Stimulated activated CD4-positive, alpha-beta T cell treated with anti-CD3 and anti-CD28 coated beads, Interleukin-1b, Interleukin-23, amount 100 ng/mL, for 48 hours (primary cell): ENCODE measurements at regions not wholly inside any gene's neighbourhood (a gene's known extent, or its start where the extent isn't known, plus 50 kb on each side); places are given as distances from the start of the nearest gene placed in this dataset.

Experiments
- DNase-seq: peaks from one replicate; pipeline ENCODE4 v3.0.0-alpha.2; 2020

- DNase-seq: no peak
These were observed 138.5 kb downstream of the WSCD1 start for GRCh38 chr17:6208608-6209180.

- DNase-seq: no peak
These were observed 135.3 kb downstream of the WSCD1 start for GRCh38 chr17:6205525-6205924.

DNA sequence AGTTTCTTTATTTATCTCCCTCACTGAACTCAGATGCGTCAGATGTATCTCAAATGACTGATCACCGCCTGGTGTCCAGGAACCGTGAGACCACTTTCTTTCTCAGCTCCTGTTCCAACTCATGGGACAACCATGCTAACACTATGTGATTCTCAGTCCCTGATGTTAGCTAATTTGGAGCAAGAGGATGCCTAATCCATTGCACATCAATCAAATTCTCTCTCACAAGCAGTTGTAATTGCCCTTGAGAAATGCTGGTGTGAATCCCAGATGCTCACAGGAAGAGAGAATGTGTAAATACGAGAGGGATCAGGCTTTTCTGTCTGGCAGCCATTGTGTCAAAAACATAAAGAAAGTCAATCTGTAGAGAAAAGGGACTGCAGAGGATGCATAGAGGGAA, 134.9 kb downstream of the WSCD1 start:
- no peak for DNase-seq

DNA sequence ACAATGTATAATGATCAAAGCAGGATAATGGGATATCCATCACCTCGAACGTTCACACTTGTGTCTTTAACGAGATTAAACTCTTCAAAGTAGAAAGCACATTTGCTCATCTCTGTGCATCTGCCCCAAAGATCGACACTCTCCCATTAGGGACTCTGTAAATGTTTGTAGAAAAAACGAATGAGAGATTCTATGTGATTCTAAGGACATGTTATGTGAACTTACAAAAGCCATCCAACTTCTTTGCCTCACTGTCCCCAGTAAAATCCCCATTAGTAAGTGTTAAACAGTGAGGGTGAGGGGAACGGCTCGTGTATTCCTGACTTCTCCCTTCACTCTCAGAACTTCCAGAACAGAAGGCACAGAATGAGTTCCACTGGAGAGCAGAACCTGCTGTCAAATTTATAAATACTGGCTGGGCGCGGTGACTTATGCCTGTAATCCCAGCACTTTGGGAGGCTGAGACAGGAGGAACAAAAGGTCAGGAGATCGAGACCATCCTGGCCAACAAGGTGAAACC, 134.1 kb downstream of the WSCD1 start:
- no peak for DNase-seq

GRCh38 chr17:6196355-6196754, 126.2 kb downstream of the WSCD1 start:
- DNase-seq: no peak

DNA sequence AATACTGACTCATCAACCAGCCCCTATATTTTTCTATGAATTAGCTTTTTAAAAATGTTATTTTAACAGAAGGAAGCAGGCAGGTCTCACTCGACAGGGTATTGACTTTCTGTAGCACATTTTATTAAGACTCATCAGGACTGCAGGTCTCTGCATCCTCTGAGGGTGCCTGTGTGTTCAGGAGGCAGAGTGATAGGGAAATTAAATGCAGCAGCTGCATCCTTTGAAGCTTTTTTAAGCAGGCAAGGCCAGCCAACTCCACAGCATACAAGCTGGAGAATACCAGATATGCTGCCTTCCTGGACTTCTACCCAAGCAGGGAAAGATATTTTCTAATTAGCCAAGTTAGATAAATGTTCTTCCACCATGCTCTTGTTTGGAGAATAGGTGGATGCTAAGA, 124.9 kb downstream of the WSCD1 start:
- DNase-seq: no peak

DNA sequence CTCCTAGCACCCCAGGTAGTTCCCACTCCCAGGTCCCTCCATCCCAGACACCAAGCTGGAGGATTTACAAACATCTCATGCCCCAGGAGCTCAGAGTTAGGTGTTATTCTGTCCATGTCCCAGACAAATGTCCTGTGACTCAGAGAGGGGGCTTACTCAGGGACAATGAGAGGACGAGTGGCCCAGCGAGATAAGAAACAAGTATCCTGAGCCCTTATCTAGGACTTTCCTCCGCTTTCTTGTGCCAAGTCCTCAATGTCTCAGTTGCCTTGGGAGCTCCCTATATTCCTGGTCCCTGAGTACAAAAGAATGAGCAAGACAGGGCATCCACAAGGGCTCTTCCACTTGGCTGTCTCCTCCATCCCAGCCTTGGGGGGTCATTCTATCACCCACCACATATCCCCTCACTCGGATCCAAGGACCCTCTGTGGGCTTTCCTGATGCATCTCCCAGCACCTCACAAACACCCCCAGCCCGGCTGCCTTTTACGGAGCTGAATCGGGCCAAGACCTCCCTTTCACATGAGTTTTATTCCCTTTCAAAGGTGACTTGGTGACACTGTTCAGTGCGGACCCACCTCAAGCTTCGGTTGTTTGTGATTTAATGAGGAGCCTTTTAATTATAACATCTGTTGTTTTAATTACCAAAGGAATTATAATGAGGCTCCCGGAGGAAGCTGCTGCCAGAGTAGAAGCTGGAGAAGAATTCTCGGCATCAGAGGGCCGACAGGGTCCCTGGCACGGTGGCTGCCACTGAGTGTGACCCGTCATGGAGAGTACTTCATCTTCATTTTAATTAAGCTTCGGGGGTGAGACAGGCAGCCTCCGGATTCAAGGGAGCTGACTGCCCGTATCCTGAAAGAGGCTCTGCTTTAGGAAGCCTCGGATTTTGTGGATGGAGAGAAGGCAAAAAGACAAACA, 121.5 kb downstream of the WSCD1 start:
- DNase-seq: no peak

DNA sequence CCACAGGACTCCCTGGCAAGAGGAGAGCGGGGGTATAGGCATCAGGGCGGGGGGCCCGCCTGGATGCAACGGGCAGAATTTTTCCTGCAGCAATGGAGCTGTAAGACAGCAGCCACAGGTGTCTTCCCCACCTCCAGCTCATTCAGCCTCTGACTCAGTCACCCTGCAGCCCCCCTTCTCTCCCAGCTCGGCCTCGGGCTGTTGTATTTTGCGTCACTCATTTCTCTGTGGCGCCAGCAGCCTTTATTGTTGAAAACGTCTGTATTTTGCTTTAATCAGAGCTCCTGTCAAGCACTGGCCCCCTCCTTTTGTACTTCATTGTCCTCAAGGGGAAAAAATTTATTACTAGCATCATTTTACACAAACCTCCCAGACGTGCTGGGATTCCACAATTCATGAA, 117.7 kb downstream of the WSCD1 start:
- no peak for DNase-seq

DNA sequence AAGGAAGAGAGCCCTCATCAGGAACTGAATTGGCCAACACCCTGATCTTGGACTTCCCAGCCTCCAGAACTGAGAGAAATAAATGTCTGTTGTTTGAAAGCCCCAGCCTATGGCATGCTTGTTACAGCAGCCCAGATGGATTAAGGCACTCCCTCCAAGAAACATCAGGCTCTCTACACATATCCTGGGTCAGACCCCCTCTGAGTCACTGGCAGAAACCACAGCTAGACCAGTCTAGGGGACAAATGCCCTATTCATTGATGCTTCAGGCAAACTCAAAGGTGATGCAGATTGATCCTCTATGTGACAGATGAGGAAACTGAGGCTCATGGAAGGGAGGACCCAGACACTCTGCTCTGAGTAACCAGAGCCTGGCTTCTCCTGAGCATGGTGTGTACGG, 116.8 kb downstream of the WSCD1 start:
- DNase-seq: no peak

- no peak for DNase-seq
These were observed 114.3 kb downstream of the WSCD1 start for GRCh38 chr17:6184508-6184907.

DNA sequence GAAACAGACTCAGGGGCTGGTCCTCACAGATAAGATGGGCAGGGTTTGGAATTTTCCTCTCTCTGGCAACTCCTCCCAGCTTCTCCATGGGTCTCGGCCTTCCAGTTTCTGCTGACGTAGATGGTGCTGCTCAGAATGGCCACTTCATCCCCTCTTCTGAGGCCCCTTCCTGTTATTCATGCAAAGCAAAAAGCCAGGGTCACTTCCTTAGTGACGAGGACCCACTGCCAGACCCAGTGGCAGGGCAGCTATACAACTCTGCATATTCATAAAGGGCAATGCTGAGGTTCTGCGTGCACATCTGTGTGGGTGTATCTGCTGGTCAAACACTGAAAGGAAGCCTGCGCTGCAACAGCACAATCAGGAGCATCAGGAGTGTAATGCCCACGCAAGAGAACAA, 108.8 kb downstream of the WSCD1 start:
- DNase-seq: no peak

GRCh38 chr17:6177941-6178694, 107.9 kb downstream of the WSCD1 start:
- no peak for DNase-seq
